ENCODE measurements at regions not wholly inside any gene's neighbourhood (a gene's known extent, or its start where the extent isn't known, plus 50 kb on each side); places are given as distances from the start of the nearest gene placed in this dataset.

GRCh38 chr5:172535108-172535445 is 80.8 kb upstream of the SH3PXD2B start (continued):
- TF ChIP-seq REST (IDR thresholded peaks at IDR 0.05; ENCODE audit: unreplicated experiment) (no peak), NANOG (IDR thresholded peaks at IDR 0.05; ENCODE audit: borderline replicate concordance) (no peak)

GRCh38 chr5:172534229-172535107 is 80.1 kb upstream of the SH3PXD2B start:
- H3K79me2 ChIP-seq (replicated peaks; ENCODE audit: insufficient read depth): no peaks in the 10 kb centered on the region
- no peak overlapping the region for H3K4me2 ChIP-seq
- H4K20me1 ChIP-seq (replicated peaks; ENCODE audit: insufficient read depth): no peaks in the 10 kb centered on the region
- peaks cover 2% of the 10 kb centered on the region for H3K27me3 Mint-ChIP-seq (ENCODE audit: insufficient read depth, low read depth, poor library complexity)
- H3K36me3 ChIP-seq (ENCODE audit: insufficient read depth): no peaks in the 10 kb centered on the region
- H3K9me3 Mint-ChIP-seq: no peaks in the 10 kb centered on the region
- H3K4me1 ChIP-seq (ENCODE audit: insufficient read depth): no peaks in the 10 kb centered on the region
- no peaks in the 10 kb centered on the region for H3K9me2 ChIP-seq (ENCODE audit: insufficient read depth)
- H3K4me3 ChIP-seq: no peak overlapping the region
- no peaks in the 10 kb centered on the region for H3F3A ChIP-seq (replicated peaks; ENCODE audit: low read depth)
- DNase-seq (ENCODE audit: low spot score) (no peak), ATAC-seq (no peak)
- no peaks in the 10 kb centered on the region for H3K36me3 Mint-ChIP-seq (ENCODE audit: low read depth)
- no peak overlapping the region for H2AFZ ChIP-seq
- H3K27me3 ChIP-seq (ENCODE audit: insufficient read depth): no peaks in the 10 kb centered on the region
- H3K27ac ChIP-seq (ENCODE audit: low read depth): no peak overlapping the region
- no peak overlapping the region for H3K4me3 Mint-ChIP-seq
- no peak overlapping the region for H3K27ac Mint-ChIP-seq
- no peaks in the 10 kb centered on the region; the same call in 2 of the 3 replicates for H3K4me1 Mint-ChIP-seq
- TF ChIP-seq CREB1 (CRISPR knock-in tag; IDR thresholded peaks at IDR 0.05; ENCODE audit: low read depth) (no peak), ZNF462 (CRISPR knock-in tag; IDR thresholded peaks at IDR 0.05) (no peak), POLR2AphosphoS5 (IDR thresholded peaks at IDR 0.05; ENCODE audit: low read depth) (no peak), JUNB (IDR thresholded peaks at IDR 0.05; ENCODE audit: unreplicated experiment) (no peak), EZH2 (IDR thresholded peaks at IDR 0.05; ENCODE audit: low read depth, unreplicated experiment) (no peak), ZNF331 (CRISPR knock-in tag; IDR thresholded peaks at IDR 0.05; ENCODE audit: low read depth) (no peak), ZNF114 (CRISPR knock-in tag; IDR thresholded peaks at IDR 0.05) (no peak), REST (IDR thresholded peaks at IDR 0.05; ENCODE audit: unreplicated experiment) (no peak)
